Osteocyte (in vitro differentiated cells): ENCODE measurements at regions not wholly inside any gene's neighbourhood (a gene's known extent, or its start where the extent isn't known, plus 50 kb on each side); places are given as distances from the start of the nearest gene placed in this dataset.

Experiments
- DNase-seq: peaks from one replicate; pipeline ENCODE4 v3.0.0; 2021; ENCODE audit warnings: mixed read lengths; ENCODE audit not compliant: unreplicated experiment; ENCODE audit errors: extremely low spot score
- H3K27ac Mint-ChIP-seq: one replicate; pipeline ENCODE4 v1.8.0; 2021; ENCODE audit warnings: mild to moderate bottlenecking, mixed read lengths; ENCODE audit not compliant: unreplicated experiment
- H3K27me3 Mint-ChIP-seq: one replicate; pipeline ENCODE4 v1.8.0; 2021; ENCODE audit warnings: mixed read lengths; ENCODE audit not compliant: unreplicated experiment
- H3K36me3 Mint-ChIP-seq: one replicate; pipeline ENCODE4 v1.8.0; 2021; ENCODE audit warnings: mixed read lengths; ENCODE audit not compliant: unreplicated experiment
- H3K4me1 Mint-ChIP-seq: one replicate; pipeline ENCODE4 v1.8.0; 2021; ENCODE audit warnings: mixed read lengths; ENCODE audit not compliant: unreplicated experiment
- H3K4me3 Mint-ChIP-seq: one replicate; pipeline ENCODE4 v1.8.0; 2021; ENCODE audit warnings: mild to moderate bottlenecking, moderate library complexity, mixed read lengths; ENCODE audit not compliant: unreplicated experiment
- H3K9me3 Mint-ChIP-seq: one replicate; pipeline ENCODE4 v1.8.0; 2021; ENCODE audit warnings: mixed read lengths; ENCODE audit not compliant: unreplicated experiment
- TF ChIP-seq, protein P1 (sequence below): fragments of 200-600 bp; sonication (generic); IDR thresholded peaks from 2 replicates; pipeline ENCODE4 v1.5.0; 2021; ENCODE audit warnings: antibody characterized with exemption, mild to moderate bottlenecking, moderate library complexity

- TF ChIP-seq, protein P1, sequence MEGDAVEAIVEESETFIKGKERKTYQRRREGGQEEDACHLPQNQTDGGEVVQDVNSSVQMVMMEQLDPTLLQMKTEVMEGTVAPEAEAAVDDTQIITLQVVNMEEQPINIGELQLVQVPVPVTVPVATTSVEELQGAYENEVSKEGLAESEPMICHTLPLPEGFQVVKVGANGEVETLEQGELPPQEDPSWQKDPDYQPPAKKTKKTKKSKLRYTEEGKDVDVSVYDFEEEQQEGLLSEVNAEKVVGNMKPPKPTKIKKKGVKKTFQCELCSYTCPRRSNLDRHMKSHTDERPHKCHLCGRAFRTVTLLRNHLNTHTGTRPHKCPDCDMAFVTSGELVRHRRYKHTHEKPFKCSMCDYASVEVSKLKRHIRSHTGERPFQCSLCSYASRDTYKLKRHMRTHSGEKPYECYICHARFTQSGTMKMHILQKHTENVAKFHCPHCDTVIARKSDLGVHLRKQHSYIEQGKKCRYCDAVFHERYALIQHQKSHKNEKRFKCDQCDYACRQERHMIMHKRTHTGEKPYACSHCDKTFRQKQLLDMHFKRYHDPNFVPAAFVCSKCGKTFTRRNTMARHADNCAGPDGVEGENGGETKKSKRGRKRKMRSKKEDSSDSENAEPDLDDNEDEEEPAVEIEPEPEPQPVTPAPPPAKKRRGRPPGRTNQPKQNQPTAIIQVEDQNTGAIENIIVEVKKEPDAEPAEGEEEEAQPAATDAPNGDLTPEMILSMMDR, result no peak
- no peaks in the 10 kb centered on the region for H3K36me3 Mint-ChIP-seq
- no peaks in the 10 kb centered on the region for H3K27me3 Mint-ChIP-seq
- H3K4me3 Mint-ChIP-seq, result no peak overlapping the region
- no peak for DNase-seq
- no peaks in the 10 kb centered on the region for H3K9me3 Mint-ChIP-seq
- H3K27ac Mint-ChIP-seq, result peak overlapping the region; percentile 64
- peaks cover 14% of the 10 kb centered on the region for H3K4me1 Mint-ChIP-seq
Observed at GRCh38 chr3:35549690-35550089, 89.6 kb upstream of the ARPP21 start.

- no peak overlapping the region for H3K27ac Mint-ChIP-seq
- H3K9me3 Mint-ChIP-seq, result peaks cover 15% of the 10 kb centered on the region
- TF ChIP-seq, protein P1, result no peak
- peaks cover 18% of the 10 kb centered on the region for H3K4me1 Mint-ChIP-seq
- H3K36me3 Mint-ChIP-seq, result peaks cover 2% of the 10 kb centered on the region
- DNase-seq, result no peak
- H3K4me3 Mint-ChIP-seq, result no peak overlapping the region
- no peaks in the 10 kb centered on the region for H3K27me3 Mint-ChIP-seq
Observed at GRCh38 chr3:35562141-35562540, 77.2 kb upstream of the ARPP21 start.

DNA sequence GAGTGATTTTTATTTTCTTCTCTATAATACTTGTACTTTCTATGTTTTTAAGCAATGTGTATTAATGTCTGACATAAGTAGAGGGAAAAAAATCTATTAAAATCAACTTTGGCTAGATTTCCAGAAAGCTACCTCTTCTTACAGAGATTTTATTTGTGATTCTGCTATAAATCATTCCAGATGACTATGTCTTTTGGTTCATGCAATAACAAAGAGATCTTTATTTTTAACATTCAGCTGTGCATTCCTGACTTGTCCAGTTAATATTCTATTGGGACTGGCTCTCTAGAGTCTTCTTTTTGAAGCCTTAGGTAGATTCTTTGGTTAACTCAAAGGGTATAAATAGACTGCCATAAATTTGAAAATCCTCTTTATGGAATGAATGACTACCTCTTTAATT is 74.3 kb upstream of the ARPP21 start:
- TF ChIP-seq, protein P1, result no peak
- peaks cover 8% of the 10 kb centered on the region for H3K9me3 Mint-ChIP-seq
- peaks cover 4% of the 10 kb centered on the region for H3K36me3 Mint-ChIP-seq
- no peak overlapping the region for H3K4me3 Mint-ChIP-seq
- no peak for DNase-seq
- H3K27me3 Mint-ChIP-seq, result peaks cover 4% of the 10 kb centered on the region
- no peak overlapping the region for H3K27ac Mint-ChIP-seq
- peaks cover 18% of the 10 kb centered on the region for H3K4me1 Mint-ChIP-seq
